PFSK-1 (cell line): ENCODE measurements at regions not wholly inside any gene's neighbourhood (a gene's known extent, or its start where the extent isn't known, plus 50 kb on each side); places are given as distances from the start of the nearest gene placed in this dataset.

Source experiments
- FOXP2 ChIP-seq: optimal IDR thresholded peaks from 2 replicates; pipeline ENCODE3; 2011; ENCODE audit warnings: borderline replicate concordance, control low read depth, inconsistent platforms; ENCODE audit not compliant: insufficient read depth; ENCODE audit errors: extremely low read length, extremely low read depth
- POLR2AphosphoS5 ChIP-seq: IDR thresholded peaks from 2 replicates; pipeline ENCODE4 v1.6.1; 2012; ENCODE audit warnings: low read depth, mild to moderate bottlenecking, control low read depth, low read length, moderate library complexity
- SIN3A ChIP-seq: IDR thresholded peaks from 2 replicates; pipeline ENCODE4 v1.6.1; 2012; ENCODE audit warnings: mild to moderate bottlenecking, low read length, moderate library complexity, borderline replicate concordance; ENCODE audit not compliant: insufficient read depth
- TAF1 ChIP-seq: IDR thresholded peaks from 2 replicates; pipeline ENCODE4 v1.6.1; 2012; ENCODE audit warnings: low read length, control low read depth, borderline replicate concordance; ENCODE audit not compliant: insufficient read depth
- TF ChIP-seq, protein P1 (sequence below), 2 experiments: IDR thresholded peaks; 2 replicates each; pipeline versions ENCODE4 v1.6.1 to v1.8.0; 2011 to 2012; ENCODE audit warnings: low read depth in 2 of 2, low read length in 2 of 2, control low read depth in 1 of 2, inconsistent platforms in 1 of 2, mild to moderate bottlenecking in 1 of 2, moderate library complexity in 1 of 2; ENCODE audit not compliant: insufficient read depth in 1 of 2

- TF ChIP-seq SIN3A (no peak), FOXP2 (no peak), POLR2AphosphoS5 (no peak), TAF1 (no peak)
- TF ChIP-seq, protein P1, sequence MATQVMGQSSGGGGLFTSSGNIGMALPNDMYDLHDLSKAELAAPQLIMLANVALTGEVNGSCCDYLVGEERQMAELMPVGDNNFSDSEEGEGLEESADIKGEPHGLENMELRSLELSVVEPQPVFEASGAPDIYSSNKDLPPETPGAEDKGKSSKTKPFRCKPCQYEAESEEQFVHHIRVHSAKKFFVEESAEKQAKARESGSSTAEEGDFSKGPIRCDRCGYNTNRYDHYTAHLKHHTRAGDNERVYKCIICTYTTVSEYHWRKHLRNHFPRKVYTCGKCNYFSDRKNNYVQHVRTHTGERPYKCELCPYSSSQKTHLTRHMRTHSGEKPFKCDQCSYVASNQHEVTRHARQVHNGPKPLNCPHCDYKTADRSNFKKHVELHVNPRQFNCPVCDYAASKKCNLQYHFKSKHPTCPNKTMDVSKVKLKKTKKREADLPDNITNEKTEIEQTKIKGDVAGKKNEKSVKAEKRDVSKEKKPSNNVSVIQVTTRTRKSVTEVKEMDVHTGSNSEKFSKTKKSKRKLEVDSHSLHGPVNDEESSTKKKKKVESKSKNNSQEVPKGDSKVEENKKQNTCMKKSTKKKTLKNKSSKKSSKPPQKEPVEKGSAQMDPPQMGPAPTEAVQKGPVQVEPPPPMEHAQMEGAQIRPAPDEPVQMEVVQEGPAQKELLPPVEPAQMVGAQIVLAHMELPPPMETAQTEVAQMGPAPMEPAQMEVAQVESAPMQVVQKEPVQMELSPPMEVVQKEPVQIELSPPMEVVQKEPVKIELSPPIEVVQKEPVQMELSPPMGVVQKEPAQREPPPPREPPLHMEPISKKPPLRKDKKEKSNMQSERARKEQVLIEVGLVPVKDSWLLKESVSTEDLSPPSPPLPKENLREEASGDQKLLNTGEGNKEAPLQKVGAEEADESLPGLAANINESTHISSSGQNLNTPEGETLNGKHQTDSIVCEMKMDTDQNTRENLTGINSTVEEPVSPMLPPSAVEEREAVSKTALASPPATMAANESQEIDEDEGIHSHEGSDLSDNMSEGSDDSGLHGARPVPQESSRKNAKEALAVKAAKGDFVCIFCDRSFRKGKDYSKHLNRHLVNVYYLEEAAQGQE (IDR thresholded peaks at IDR 0.05; ENCODE audit: insufficient read depth in 1 of 2, low read depth in 2 of 2, low read length in 2 of 2) = no peak
Measured at GRCh38 chr1:200296091-200296661, 113.7 kb downstream of the ZNF281 start.
